ENCODE measurements at regions not wholly inside any gene's neighbourhood (a gene's known extent, or its start where the extent isn't known, plus 50 kb on each side); places are given as distances from the start of the nearest gene placed in this dataset.

DNA sequence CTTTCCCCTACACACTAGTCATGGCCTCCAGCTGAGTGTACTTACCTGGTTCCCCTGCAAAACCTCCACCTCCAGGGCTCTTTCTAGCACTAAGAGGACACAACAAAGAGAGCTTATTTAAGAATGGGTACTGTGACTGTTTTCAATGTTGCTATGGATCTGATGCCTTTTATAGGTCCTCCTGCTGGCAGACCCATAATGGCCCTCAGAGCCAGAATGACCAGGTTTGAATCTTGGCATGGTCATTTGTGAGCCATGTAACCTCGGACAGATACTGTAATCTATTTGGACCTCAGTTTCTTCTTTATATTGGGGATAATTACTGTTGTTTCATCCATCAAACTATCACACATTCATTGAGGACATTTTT lies 137.6 kb upstream of the USP24 start:
- Histone ChIP-seq H3K4me2 (ENCODE audit: low read length) (no peak overlapping the region), H4K20me1 (ENCODE audit: insufficient read depth, low read length) (no peaks in the 10 kb centered on the region), H3K4me3 (ENCODE audit: low read depth, low read length, poor library complexity, severe bottlenecking) (no peak overlapping the region), H3K9me2 (ENCODE audit: low read depth, low read length) (no peaks in the 10 kb centered on the region), H3K36me3 (ENCODE audit: insufficient read depth, low read length) (no peaks in the 10 kb centered on the region), H3K4me1 (ENCODE audit: insufficient read depth, low read length, severe bottlenecking) (no peaks in the 10 kb centered on the region), H3K27me3 (ENCODE audit: insufficient read depth, low read length) (no peaks in the 10 kb centered on the region; the same call in 1 of the 2 replicates), H3K79me2 (ENCODE audit: insufficient read depth, low read length) (no peaks in the 10 kb centered on the region), H3F3A (ENCODE audit: insufficient read depth, low read length) (no peaks in the 10 kb centered on the region), H3K27ac (ENCODE audit: low read depth, low read length, poor library complexity, severe bottlenecking) (no peak overlapping the region), H3K9me3 (ENCODE audit: low read length) (no peaks in the 10 kb centered on the region), H2AFZ (ENCODE audit: low read length) (no peak overlapping the region), H3K9ac (ENCODE audit: low read length) (no peak overlapping the region)
- TF ChIP-seq EZH2 (IDR thresholded peaks at IDR 0.05; ENCODE audit: borderline replicate concordance, low read length): no peak
- TF ChIP-seq, protein P1, sequence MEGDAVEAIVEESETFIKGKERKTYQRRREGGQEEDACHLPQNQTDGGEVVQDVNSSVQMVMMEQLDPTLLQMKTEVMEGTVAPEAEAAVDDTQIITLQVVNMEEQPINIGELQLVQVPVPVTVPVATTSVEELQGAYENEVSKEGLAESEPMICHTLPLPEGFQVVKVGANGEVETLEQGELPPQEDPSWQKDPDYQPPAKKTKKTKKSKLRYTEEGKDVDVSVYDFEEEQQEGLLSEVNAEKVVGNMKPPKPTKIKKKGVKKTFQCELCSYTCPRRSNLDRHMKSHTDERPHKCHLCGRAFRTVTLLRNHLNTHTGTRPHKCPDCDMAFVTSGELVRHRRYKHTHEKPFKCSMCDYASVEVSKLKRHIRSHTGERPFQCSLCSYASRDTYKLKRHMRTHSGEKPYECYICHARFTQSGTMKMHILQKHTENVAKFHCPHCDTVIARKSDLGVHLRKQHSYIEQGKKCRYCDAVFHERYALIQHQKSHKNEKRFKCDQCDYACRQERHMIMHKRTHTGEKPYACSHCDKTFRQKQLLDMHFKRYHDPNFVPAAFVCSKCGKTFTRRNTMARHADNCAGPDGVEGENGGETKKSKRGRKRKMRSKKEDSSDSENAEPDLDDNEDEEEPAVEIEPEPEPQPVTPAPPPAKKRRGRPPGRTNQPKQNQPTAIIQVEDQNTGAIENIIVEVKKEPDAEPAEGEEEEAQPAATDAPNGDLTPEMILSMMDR (IDR thresholded peaks at IDR 0.05; ENCODE audit: low read length): no peak

DNA sequence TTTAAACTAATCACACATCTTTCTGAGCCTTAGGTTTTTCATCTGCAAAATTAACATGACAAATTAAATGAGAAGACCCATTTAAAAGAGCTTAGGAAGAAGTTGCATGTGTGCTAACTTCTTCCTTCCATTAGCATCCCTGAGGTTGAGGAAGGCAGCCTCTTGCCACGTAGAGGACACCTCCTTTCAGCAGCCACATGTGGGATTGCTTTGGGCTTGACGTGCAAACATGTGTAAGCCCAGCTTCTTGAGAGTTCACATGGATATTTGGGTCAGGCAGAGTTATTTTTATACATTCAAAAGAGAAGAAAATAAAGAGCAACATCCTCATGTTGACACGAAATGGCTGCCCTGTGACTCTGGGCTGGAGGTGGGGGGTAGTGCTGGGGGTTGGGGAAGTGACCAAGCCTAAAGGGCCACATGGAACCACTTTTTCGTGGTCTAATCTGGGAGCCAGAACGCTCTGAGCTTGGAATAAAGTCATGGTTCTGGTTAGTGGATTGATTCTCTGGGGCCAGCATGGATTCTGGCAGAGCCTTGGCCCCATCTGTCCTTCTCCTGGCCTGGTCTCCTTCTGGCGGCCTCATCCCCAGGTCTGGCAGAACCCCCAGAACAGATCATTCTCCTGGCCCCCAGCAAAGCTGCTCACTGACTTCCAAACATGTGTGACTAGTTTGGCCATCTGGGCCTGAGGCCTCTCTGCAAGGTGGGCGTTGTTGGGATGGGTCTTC lies 137.1 kb upstream of the USP24 start:
- Histone ChIP-seq H3K4me3 (ENCODE audit: low read depth, low read length, poor library complexity, severe bottlenecking) (no peak overlapping the region), H3K4me1 (ENCODE audit: insufficient read depth, low read length, severe bottlenecking) (no peaks in the 10 kb centered on the region), H3K36me3 (ENCODE audit: insufficient read depth, low read length) (no peaks in the 10 kb centered on the region), H3K9me2 (ENCODE audit: low read depth, low read length) (no peaks in the 10 kb centered on the region), H3K79me2 (ENCODE audit: insufficient read depth, low read length) (no peaks in the 10 kb centered on the region), H3K27me3 (ENCODE audit: insufficient read depth, low read length) (no peaks in the 10 kb centered on the region; the same call in 1 of the 2 replicates), H3K9ac (ENCODE audit: low read length) (no peak overlapping the region), H2AFZ (ENCODE audit: low read length) (no peak overlapping the region), H3K4me2 (ENCODE audit: low read length) (no peak overlapping the region), H3K9me3 (ENCODE audit: low read length) (no peaks in the 10 kb centered on the region), H4K20me1 (ENCODE audit: insufficient read depth, low read length) (no peaks in the 10 kb centered on the region), H3K27ac (ENCODE audit: low read depth, low read length, poor library complexity, severe bottlenecking) (no peak overlapping the region), H3F3A (ENCODE audit: insufficient read depth, low read length) (no peaks in the 10 kb centered on the region)
- TF ChIP-seq, protein P1 (IDR thresholded peaks at IDR 0.05; ENCODE audit: low read length): no peak
- TF ChIP-seq EZH2 (IDR thresholded peaks at IDR 0.05; ENCODE audit: borderline replicate concordance, low read length): no peak

DNA sequence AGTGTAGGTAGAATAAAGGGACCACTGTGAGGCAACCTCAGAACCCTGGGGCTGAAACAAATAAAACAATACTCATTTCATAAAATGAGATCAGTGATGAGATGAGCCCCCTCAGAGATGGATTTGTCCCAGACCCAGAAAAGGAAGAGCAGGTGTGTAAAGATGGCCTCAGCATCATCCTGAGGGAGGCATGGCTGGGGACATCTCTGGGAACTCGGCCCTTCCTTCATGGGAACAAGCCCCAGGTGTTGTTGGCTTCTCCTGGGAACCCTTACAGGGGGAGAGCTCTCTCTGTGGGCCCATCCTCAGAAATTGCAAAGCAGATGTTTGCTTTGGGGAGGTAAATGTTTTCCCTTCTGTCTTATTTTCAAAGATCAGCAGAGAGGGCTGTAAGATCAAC lies 133.2 kb upstream of the USP24 start:
- Histone ChIP-seq H3K9me3 (ENCODE audit: low read length) (no peaks in the 10 kb centered on the region), H3K9ac (ENCODE audit: low read length) (no peak overlapping the region), H3K4me3 (ENCODE audit: low read depth, low read length, poor library complexity, severe bottlenecking) (no peak overlapping the region), H3K36me3 (ENCODE audit: insufficient read depth, low read length) (no peaks in the 10 kb centered on the region), H3K79me2 (ENCODE audit: insufficient read depth, low read length) (no peaks in the 10 kb centered on the region), H3K27ac (ENCODE audit: low read depth, low read length, poor library complexity, severe bottlenecking) (no peak overlapping the region), H3K27me3 (ENCODE audit: insufficient read depth, low read length) (no peaks in the 10 kb centered on the region; the same call in 1 of the 2 replicates), H3K4me1 (ENCODE audit: insufficient read depth, low read length, severe bottlenecking) (no peaks in the 10 kb centered on the region), H3K9me2 (ENCODE audit: low read depth, low read length) (no peaks in the 10 kb centered on the region), H3F3A (ENCODE audit: insufficient read depth, low read length) (no peaks in the 10 kb centered on the region), H2AFZ (ENCODE audit: low read length) (no peak overlapping the region), H3K4me2 (ENCODE audit: low read length) (no peak overlapping the region), H4K20me1 (ENCODE audit: insufficient read depth, low read length) (no peaks in the 10 kb centered on the region)
- TF ChIP-seq, protein P1 (IDR thresholded peaks at IDR 0.05; ENCODE audit: low read length): no peak
- no peak for TF ChIP-seq EZH2 (IDR thresholded peaks at IDR 0.05; ENCODE audit: borderline replicate concordance, low read length)
